Kidney capillary endothelial cell (primary cell): ENCODE measurements at regions not wholly inside any gene's neighbourhood (a gene's known extent, or its start where the extent isn't known, plus 50 kb on each side); places are given as distances from the start of the nearest gene placed in this dataset.
"Not testable (repeated sequence)": the region's sequence is repeated elsewhere in the genome, so short reads cannot be mapped to it uniquely, and the experiment has no call there.

ENCODE experiments used
- DNase-seq: peaks from one replicate; pipeline ENCODE4 v3.0.0-alpha.2; 2018; ENCODE audit warnings: low spot score

DNA sequence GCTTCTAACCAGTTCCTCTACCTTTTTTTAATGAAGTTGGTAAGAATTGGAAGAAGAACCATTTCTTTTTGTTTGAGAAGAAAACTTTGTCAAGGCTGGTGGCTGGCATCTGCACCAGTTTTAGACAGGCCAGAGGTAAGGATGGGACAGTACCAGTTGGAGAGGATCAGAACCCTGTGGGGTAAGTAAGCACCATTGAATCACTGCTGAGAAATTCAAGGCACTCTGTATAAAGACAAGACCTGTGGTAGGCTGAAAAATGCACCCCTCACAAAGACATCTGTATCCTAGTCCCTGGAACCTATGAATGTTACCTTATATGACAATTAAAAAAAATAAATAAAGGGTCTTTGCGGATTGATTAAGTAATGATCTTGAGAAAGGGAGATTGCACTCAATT, 166.7 kb upstream of the NRP1 start:
- no peak for DNase-seq

DNA sequence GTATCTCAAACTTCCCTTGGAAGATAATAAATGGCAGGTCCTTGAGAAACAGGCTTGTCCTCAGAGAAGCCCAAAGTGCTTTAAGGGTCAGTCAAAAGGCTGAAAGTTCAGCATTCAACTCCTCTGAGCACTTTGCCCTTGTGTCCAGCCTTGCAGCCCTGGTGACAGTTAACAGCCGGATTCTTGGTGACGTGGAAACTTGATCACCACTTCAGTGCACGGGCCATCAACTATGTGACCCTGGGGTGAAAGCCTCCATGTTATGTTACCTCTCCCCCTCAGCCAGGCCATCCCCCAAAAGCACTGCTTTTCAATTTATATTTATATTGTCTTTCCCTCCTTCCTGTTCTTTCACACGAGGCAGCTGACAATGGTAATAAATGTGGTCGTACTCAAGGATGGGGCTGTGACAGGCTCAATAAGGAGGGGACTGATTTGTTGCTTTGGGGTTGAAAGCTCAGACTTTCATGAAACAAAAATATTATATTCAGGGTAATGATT, 164.0 kb upstream of the NRP1 start:
- no peak for DNase-seq

DNA sequence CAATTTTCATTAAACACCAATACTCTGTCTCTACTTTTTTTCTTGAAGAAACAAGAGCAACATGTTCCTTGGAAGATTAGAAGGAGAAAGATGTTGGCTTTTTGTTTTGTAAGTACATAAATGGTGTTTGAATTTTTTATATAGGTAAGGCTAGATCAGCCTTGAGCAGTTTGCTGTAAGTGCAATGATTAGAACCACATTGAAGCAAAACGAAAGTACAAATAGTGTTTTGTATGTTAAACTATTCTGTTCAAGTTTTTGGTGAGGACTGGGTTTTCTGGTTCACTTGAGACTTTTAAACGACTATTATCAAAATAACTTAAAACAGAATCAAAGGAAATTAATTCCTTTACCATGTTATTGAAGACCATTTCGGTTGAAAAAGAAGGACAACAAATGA, 162.9 kb upstream of the NRP1 start:
- DNase-seq = no peak

- no peak for DNase-seq
Observed at GRCh38 chr10:33496096-33496495, 161.6 kb upstream of the NRP1 start.

DNA sequence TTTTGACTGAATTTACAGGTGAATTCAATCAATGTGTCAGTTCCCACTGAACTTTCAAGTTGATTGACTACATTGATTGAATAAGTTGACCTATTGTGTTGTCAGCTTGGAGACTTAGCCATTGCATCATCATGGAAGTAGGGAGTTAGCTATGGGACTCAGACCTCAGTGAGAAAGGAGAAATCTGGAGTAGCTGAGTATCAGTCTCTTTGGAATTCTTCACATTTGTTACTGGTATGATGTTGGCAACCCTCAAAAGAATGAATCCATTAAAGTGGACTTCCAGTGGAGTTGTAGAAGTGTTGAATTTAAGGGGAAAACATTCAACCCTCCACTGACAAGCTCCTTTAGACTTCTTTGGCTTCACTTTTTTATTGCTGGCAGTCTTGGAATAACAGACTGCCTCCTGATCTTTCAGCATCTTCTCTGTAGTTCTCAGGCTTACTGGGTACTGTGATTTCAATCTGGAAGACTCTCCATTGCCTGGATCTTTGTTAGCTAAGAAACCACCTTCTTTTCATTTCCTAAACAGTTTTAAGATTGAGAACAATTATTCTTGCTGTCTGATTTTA, 160.3 kb upstream of the NRP1 start:
- DNase-seq = no peak

DNA sequence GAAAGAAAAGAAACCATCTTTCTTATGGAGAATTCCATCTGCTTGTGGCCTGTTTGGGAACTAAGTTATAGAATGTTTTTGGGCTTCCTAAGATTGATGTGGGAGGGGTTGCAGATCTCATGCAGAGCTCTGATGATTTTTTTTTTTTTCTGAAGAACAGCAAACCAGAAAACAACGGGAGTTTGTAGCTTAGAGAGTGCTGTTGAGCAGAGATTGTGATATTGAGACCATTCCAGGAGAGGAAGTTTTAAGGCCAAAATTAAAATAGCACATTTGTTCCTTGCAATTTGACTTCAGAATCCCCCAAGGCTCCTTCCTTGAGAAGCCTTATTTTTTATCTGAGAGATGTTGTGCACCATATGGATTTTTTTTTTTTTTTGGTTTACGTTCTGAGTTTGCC, 159.5 kb upstream of the NRP1 start:
- no peak for DNase-seq

GRCh38 chr10:33493497-33493896, 159.0 kb upstream of the NRP1 start:
- no peak for DNase-seq

DNA sequence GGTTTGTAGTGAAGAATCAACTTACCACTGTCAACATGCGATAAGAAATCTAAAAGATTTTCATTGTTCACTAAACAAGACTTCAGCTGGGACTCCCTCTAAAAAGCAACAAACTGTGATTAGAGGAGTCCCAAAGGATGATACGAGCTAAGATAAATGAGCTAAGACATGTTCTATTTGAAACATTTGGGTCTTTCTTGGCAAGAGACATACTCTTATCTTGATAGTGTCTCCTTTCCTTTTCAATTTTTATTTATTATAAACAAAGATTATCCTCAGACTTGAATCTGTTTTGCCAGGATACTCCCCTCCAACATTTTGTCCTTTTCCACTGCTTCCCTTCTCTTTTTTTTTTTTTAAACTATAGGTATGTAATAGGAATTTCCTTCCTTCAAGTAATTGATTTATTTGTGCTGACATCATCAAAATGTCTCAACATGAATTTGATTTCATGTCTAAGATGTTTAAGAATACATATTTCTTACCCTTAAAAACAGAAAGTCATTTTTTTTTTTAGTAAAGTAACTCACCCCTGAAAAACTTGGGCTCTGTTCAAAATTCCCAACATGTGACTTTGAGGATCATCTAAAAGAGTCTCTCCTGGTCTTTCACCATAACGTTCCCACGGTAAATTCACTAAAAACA, 158.4 kb upstream of the NRP1 start:
- DNase-seq = no peak

DNA sequence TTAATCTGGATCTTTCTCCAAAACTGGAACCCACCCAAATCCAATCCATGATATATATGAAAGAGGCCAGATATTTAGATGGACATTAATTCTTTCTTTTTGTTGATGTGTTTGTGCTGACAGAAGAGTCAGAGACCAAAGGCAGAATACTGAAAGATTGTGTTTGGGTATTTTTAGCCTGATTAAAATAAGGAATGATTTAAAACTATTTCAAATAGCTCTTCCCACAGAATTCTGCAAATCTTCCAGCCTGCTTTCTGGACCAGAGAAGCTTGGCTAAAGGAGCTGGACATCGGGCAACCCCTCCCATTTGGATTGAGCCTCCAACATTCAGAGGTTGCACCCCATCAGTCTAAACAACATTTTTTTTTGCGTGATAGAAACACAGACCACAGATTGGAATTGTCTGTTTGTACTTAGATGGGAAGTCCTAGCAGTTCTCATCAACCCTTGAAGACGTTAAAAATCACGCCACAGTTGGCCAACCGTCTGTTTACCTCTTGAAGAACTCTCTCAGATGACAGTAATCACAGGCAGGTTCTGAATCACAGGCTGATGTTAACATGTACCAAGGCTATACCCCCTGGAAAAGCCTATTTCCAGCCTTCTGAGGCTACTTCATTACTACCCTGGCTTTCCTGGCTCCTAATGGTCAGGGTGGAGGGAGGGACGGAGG, 155.2 kb upstream of the NRP1 start:
- no peak for DNase-seq

DNA sequence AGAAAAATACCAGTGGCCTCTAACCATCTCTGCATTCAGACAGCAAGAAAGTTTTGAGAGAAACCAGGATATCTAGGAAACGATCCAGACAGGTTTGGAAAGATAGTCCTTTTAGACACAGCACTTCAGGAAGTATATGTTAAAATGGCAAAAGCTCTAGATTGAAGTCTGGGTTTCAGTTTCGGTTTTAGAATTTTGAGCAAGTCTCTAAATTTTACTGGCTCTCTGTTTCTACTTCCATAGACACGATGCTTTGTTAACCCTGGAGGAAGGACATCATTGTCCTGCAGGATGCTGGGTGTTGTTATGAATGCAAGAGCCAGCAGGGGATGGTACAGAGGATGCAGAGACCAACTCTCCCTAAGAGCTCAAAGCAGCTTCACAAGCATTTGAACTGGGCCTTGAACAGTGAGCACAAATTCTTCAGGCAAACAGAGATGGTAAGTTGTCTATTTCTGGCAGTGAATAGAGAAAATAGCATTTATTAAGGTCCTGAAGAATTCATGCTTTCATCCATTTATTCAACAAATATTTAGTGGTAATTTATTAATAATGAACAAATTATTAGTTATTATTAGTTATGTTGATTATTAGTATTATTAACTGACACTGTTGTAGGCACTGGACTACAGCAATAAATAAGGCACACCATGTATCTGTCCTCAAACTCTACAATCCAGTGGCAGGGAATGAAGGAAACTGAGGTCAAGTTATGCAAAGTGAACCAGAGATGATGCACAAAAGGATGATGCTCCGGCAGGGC, 152.7 kb upstream of the NRP1 start:
- no peak for DNase-seq

DNA sequence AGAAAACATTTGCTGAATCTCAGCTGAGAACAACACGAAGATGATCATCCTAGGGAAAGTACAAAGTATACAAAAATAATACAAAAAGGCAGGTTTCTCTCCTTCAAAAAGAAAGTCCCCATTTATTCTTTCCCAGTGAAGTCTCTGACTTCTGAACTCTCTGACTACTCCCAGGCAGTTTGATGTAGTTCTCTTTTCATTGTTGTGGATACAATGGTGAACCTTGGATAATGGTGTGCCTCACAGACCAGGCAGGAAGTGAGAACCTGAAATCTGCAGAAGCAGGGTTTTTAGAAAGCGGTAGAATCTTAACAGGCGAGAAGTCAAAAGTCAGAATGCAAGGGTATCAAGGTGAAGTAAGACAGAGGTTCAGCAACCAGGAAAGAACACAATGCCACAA, 150.8 kb upstream of the NRP1 start:
- no peak for DNase-seq

DNA sequence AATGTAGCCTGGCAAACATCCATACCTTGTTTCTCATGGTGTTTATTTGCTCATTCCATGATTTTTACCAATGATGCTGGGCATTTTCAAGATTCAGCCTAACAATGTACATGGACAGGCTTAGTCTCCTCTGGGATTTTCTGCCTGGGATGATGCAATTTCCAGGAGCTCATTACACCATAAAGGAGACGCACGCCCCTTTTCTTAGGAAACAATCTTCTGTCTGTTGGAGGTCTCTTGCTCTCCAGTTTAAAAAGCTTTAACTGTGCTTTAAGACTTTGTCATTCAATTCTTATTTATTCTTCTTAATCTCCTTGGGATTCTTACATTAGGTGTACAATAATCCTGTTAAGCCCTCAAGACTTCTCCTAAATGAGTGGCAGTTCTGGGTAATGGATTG, 150.3 kb upstream of the NRP1 start:
- DNase-seq = no peak

DNA sequence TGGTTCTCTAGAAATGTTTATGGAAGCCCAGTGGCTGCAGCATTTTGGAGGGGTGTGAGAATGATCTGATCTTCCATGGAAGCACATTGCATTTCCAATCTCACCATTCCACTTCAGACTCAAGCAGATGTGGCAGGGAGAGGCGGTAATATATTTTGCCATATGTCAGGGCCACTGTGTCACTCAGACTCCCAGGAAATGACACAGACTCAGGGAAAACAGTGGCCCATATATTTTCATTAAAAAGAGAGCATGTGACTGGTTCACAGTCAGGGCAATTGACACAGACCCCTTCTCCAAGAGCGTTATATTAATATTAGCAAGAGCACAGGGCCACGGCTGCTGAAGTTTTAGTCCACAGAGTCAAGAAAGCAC, 149.3 kb upstream of the NRP1 start:
- no peak for DNase-seq

DNA sequence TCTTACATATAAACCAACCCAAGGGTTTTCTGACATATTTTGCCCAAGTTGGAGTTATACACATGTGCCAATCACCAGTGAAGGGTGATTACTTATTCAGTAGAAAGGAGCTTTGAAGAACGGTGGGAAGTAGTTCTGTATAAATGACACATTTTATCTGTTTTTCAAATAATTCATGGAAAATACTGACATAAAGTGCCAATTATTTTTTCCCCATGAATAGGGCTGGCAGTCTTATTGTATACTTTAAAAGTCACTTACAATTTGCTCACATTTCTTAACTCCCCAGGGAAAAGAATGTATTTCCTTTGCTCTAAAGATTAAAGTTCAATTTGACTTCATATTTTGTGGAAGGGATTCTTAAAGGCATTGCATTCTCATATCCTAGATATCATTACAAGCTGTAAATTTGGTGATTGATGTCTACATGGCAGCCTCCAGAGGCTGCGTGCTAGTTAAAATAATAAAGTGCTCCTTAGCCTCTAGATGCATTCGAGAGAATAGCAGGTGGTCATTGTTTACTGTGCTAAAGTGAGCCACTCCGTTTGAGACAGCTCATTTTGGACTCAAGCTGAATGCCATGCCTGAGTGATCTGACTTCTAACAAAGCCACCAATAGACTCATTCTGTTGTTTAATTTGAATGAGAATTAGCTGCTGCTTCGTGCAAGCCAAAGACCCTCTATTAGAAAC, 148.8 kb upstream of the NRP1 start:
- DNase-seq = no peak

DNA sequence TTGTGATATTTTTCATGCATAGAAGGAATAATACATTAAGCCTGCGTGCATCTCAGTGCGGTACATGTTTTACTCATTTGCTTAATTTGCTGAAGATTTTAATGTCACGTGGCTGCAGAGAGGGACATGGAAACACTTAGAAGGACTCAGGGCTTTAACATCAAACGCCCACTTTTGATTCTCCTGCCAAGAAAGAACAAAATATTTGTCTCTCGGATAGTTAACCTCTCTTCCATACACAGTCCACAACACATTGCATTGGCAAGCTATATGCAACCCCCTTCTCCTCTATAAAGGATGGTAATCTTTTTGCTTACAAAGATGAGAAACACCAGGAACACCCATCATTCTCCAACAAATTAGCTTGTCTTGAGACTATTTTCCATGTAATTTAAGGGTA, 148.0 kb upstream of the NRP1 start:
- no peak for DNase-seq

DNA sequence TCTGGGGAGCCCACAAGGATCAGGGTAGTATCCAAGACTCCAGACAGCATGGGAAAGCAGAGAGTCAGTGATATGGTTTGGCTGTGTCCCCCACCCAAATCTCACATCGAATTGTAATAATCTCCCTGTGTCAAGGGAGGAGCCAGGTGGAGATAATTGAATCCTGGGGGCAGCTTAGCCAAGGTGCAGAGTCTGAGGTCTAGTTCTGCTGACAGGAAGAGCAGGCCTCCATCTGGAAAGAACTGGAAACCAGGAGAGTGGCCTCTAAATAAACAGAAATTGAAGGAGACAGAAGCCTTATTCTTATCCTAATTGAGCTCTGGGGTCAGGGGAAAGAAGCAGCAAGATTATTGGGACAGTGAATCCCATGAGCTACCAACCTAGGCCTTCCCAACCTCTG, 146.7 kb upstream of the NRP1 start:
- no peak for DNase-seq

- DNase-seq = not testable (repeated sequence)
Observed at GRCh38 chr10:33480417-33480816, 145.9 kb upstream of the NRP1 start.

DNA sequence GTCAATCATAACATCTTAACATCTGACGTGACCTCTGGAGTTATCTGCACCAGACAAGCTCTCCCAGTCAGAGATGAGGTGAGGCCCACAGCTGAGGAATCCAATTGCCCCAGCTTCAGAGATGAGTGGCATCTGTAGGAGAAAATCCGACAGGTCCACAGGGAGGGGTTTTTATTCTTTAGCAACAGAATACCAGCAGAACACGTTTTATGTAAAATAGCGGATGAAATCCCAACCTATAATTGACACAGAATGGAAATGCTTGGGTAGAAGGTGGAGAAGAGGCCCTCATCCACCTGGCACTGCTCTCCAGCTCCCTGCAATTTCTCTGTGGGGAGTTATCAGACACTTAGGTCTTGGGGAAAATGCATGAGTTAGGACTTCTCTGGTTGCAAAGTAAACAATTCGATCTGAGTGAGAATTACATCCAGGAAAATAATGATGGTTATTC, 144.2 kb upstream of the NRP1 start:
- no peak for DNase-seq

DNA sequence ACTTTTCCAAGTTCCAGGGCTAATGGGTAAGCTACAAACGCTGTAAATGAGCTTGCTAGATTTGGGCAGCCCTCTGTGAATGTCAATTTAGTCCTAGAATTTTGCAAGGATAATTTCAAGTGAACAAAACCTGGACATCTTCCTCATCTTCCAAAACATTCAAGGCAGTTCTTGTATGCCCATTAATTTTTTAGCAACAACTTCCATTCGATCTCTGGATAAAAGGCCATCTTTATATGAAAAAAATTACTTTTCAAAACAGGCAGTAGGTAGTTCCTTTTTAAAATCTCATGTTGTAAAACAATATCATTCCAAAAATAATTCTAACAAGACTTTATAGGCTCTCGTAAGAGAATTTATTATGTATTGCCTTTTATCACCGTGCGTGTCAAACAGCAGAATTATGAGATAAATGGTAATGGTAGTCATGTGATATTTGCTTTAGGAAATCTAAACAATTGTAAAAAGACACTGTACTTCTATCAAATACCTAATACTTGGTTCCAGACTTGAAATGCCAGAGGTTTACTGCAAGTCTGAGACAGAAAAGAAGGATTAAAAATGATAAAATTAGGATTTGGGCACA, 143.7 kb upstream of the NRP1 start:
- no peak for DNase-seq

DNA sequence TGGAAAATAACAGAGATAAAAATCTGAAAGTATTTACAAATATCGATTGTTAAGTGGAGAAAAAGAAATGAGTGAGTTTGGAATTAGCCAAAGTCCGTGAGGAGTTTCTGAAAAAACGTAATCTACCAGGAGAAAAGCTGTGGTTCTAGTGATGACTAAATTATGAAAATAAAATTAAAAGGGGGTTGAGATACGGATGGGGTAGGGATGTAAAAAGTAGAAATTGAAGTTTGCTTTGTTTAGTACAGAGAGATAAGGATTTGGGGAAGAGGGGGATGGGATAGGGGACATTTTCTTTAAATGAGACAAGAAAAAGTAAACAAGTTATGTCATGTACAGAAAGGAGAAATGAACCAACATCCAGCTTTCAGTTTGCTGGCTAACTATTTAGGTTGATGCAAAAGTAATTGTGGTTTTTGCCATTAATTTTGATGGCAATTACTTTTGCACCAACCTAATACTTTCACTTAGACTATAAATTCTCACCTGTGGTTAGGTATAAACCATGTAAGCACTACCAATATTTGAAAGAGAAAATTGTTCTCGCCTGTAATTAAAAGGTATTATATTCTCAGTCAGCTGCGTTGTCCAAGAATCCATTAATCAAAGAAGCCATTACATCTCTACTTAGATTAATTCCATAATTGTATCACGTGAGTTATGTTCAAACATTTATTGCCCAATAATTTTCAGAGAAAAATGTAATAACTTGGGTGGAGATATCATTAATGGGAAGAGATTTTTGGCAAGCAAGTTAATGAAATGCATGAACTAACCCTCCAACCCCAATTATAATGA, 143.0 kb upstream of the NRP1 start:
- DNase-seq = no peak

GRCh38 chr10:33476757-33477273, 142.3 kb upstream of the NRP1 start:
- no peak for DNase-seq
